Prostate gland (tissue), 2 donors: ENCODE measurements at regions not wholly inside any gene's neighbourhood (a gene's known extent, or its start where the extent isn't known, plus 50 kb on each side); places are given as distances from the start of the nearest gene placed in this dataset.

Experiments used
- CTCF ChIP-seq, 4 experiments: fragments of 200-600 bp in 2 of 4; fragments of 450-650 bp in 2 of 4; sonication (generic) in 2 of 4; IDR thresholded peaks; 1 replicate in 3 of 4; 2 replicates in 1 of 4; pipeline ENCODE4 v1.5.1; 2016 to 2019; ENCODE audit warnings: antibody characterized with exemption in 4 of 4, mild to moderate bottlenecking in 2 of 4, moderate library complexity in 2 of 4
- POLR2AphosphoS5 ChIP-seq: sonication (generic); formaldehyde crosslinking; IDR thresholded peaks from one replicate; pipeline ENCODE4 v1.6.1; 2017; ENCODE audit warnings: antibody characterized with exemption

- TF ChIP-seq CTCF (IDR thresholded peaks at IDR 0.05) (no peak), POLR2AphosphoS5 (no peak)
Observed at GRCh38 chr1:30345491-30346130, 377.8 kb downstream of the MATN1 start.
